ENCODE measurements at regions not wholly inside any gene's neighbourhood (a gene's known extent, or its start where the extent isn't known, plus 50 kb on each side); places are given as distances from the start of the nearest gene placed in this dataset.
"Not testable (repeated sequence)": the region's sequence is repeated elsewhere in the genome, so short reads cannot be mapped to it uniquely, and the experiment has no call there.

GRCh38 chr2:95657937-95658336 is 66.1 kb downstream of the TRIM43 start:
- not testable (repeated sequence) for TF ChIP-seq GLIS3 (CRISPR knock-in tag; IDR thresholded peaks at IDR 0.05); ZC3H10 (CRISPR knock-in tag; IDR thresholded peaks at IDR 0.05); TCF4 (CRISPR knock-in tag; IDR thresholded peaks at IDR 0.05; ENCODE audit: borderline replicate concordance)
